ENCODE measurements at regions not wholly inside any gene's neighbourhood (a gene's known extent, or its start where the extent isn't known, plus 50 kb on each side); places are given as distances from the start of the nearest gene placed in this dataset.

- TF ChIP-seq, protein P1, sequence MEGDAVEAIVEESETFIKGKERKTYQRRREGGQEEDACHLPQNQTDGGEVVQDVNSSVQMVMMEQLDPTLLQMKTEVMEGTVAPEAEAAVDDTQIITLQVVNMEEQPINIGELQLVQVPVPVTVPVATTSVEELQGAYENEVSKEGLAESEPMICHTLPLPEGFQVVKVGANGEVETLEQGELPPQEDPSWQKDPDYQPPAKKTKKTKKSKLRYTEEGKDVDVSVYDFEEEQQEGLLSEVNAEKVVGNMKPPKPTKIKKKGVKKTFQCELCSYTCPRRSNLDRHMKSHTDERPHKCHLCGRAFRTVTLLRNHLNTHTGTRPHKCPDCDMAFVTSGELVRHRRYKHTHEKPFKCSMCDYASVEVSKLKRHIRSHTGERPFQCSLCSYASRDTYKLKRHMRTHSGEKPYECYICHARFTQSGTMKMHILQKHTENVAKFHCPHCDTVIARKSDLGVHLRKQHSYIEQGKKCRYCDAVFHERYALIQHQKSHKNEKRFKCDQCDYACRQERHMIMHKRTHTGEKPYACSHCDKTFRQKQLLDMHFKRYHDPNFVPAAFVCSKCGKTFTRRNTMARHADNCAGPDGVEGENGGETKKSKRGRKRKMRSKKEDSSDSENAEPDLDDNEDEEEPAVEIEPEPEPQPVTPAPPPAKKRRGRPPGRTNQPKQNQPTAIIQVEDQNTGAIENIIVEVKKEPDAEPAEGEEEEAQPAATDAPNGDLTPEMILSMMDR (IDR thresholded peaks at IDR 0.05): no peak
- TF ChIP-seq TEAD4 (IDR thresholded peaks at IDR 0.05; ENCODE audit: borderline replicate concordance, insufficient read depth) (no peak), POLR2AphosphoS5 (IDR thresholded peaks at IDR 0.05; ENCODE audit: low read depth, low read length) (no peak)
- TF ChIP-seq, protein P2, sequence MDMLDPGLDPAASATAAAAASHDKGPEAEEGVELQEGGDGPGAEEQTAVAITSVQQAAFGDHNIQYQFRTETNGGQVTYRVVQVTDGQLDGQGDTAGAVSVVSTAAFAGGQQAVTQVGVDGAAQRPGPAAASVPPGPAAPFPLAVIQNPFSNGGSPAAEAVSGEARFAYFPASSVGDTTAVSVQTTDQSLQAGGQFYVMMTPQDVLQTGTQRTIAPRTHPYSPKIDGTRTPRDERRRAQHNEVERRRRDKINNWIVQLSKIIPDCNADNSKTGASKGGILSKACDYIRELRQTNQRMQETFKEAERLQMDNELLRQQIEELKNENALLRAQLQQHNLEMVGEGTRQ (IDR thresholded peaks at IDR 0.05; ENCODE audit: borderline replicate concordance, low read depth, low read length): no peak
Observed at GRCh38 chr18:45503990-45504389, 111.3 kb upstream of the SLC14A2 start.

All from SK-N-SH (cell line).